ENCODE measurements at regions not wholly inside any gene's neighbourhood (a gene's known extent, or its start where the extent isn't known, plus 50 kb on each side); places are given as distances from the start of the nearest gene placed in this dataset.

DNA sequence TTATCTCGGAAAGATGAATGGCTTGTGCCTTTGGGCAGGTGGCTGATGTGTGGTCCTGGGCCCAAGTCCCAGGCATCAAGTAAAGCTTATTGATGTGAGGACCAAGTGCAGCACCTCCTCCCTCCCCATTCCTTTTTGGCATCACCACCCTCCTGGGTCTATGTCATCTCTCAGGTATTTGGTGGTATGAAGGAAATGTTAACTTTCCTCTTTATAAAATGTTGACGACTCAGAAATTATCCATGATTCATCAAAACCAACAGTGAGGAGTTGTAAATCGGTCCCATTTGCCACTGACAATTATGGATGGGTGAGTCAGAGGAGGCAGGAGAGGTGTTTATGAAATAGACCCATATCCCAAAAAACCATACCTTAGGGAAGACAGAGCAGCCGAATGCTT lies 229.4 kb upstream of the GATB start:
- TF ChIP-seq, protein P1, sequence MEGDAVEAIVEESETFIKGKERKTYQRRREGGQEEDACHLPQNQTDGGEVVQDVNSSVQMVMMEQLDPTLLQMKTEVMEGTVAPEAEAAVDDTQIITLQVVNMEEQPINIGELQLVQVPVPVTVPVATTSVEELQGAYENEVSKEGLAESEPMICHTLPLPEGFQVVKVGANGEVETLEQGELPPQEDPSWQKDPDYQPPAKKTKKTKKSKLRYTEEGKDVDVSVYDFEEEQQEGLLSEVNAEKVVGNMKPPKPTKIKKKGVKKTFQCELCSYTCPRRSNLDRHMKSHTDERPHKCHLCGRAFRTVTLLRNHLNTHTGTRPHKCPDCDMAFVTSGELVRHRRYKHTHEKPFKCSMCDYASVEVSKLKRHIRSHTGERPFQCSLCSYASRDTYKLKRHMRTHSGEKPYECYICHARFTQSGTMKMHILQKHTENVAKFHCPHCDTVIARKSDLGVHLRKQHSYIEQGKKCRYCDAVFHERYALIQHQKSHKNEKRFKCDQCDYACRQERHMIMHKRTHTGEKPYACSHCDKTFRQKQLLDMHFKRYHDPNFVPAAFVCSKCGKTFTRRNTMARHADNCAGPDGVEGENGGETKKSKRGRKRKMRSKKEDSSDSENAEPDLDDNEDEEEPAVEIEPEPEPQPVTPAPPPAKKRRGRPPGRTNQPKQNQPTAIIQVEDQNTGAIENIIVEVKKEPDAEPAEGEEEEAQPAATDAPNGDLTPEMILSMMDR (IDR thresholded peaks at IDR 0.05), result no peak
- TF ChIP-seq ZFX (IDR thresholded peaks at IDR 0.05; ENCODE audit: borderline replicate concordance), result no peak

All from 22Rv1 (cell line).